WERI-Rb-1 (cell line): ENCODE measurements at regions not wholly inside any gene's neighbourhood (a gene's known extent, or its start where the extent isn't known, plus 50 kb on each side); places are given as distances from the start of the nearest gene placed in this dataset.

ENCODE experiments used
- DNase-seq: peaks from one replicate; pipeline ENCODE4 v3.0.0-alpha.2; 2020
- H3K27ac ChIP-seq: fragments of 250-450 bp; sonication (Bioruptor Pico); 2 replicates; pipeline ENCODE4 v1.5.1; 2020; ENCODE audit warnings: mild to moderate bottlenecking, moderate library complexity
- H3K27me3 ChIP-seq: fragments of 250-450 bp; sonication (Bioruptor Pico); 2 replicates; pipeline ENCODE4 v1.5.1; 2021; ENCODE audit warnings: mild to moderate bottlenecking, low read depth, moderate library complexity; ENCODE audit not compliant: insufficient read depth, severe bottlenecking
- H3K36me3 ChIP-seq: fragments of 250-450 bp; sonication (Bioruptor Pico); 2 replicates; pipeline ENCODE4 v1.5.1; 2020; ENCODE audit warnings: mild to moderate bottlenecking, moderate library complexity
- H3K4me3 ChIP-seq: 2 replicates; pipeline ENCODE4 v1.5.1; 2011; ENCODE audit warnings: low read depth, mild to moderate bottlenecking, control low read depth, low read length
- H3K9me3 ChIP-seq: fragments of 250-450 bp; sonication (Bioruptor Pico); 2 replicates; pipeline ENCODE4 v1.5.1; 2021; ENCODE audit warnings: mild to moderate bottlenecking, moderate library complexity; ENCODE audit not compliant: severe bottlenecking
- TF ChIP-seq, protein P1 (sequence below): IDR thresholded peaks from 2 replicates; pipeline ENCODE4 v1.5.1; 2011; ENCODE audit warnings: low read depth, mild to moderate bottlenecking, control low read depth, inconsistent platforms, low read length

DNA sequence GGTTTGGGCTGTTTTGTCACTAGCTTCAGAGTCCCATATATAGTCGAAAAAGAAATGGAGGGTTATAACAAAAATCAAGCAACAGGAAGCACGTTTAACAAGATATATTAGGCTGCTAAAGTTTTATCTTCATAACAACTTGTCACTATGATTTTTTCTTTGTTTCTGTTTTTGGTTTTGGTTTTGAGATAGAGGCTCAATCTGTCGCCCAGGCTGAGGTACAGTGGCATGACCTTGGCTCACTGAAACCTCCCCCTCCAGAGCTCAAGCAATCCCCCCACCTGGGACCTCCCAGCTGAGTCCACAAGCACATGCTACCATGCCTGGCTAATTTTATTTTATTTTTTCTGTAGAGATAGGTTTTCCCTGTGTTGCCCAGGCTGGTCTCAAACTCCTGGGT, 2664.4 kb downstream of the ARAP2 start:
- no peak overlapping the region for H3K27ac ChIP-seq
- TF ChIP-seq, protein P1, sequence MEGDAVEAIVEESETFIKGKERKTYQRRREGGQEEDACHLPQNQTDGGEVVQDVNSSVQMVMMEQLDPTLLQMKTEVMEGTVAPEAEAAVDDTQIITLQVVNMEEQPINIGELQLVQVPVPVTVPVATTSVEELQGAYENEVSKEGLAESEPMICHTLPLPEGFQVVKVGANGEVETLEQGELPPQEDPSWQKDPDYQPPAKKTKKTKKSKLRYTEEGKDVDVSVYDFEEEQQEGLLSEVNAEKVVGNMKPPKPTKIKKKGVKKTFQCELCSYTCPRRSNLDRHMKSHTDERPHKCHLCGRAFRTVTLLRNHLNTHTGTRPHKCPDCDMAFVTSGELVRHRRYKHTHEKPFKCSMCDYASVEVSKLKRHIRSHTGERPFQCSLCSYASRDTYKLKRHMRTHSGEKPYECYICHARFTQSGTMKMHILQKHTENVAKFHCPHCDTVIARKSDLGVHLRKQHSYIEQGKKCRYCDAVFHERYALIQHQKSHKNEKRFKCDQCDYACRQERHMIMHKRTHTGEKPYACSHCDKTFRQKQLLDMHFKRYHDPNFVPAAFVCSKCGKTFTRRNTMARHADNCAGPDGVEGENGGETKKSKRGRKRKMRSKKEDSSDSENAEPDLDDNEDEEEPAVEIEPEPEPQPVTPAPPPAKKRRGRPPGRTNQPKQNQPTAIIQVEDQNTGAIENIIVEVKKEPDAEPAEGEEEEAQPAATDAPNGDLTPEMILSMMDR = no peak

DNA sequence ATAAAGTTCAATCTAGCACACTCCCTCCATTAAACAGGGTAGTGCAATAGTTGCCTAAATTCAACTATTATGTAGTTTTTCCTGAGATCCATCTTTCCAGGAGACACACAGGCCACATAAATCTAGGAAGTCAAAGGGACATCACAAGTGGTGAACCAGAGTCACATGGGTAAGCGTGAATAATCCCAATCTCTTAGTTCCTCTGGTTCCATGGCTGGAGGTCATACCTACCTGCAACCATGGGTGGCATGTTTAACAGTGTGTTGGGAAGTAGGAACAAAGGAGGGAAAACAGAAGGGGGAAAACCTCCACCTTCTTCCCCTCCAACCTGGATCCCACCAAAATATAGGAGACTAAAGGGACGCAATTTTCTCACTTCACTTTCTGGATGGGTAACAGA, 2651.6 kb downstream of the ARAP2 start:
- H3K9me3 ChIP-seq = peaks cover 25% of the 10 kb centered on the region

More for the DNA sequence above, 2664.4 kb downstream of the ARAP2 start:
- H3K4me3 ChIP-seq = no peak overlapping the region
- no peak for DNase-seq
- H3K9me3 ChIP-seq = no peaks in the 10 kb centered on the region
- no peaks in the 10 kb centered on the region for H3K36me3 ChIP-seq
- no peaks in the 10 kb centered on the region for H3K27me3 ChIP-seq

DNA sequence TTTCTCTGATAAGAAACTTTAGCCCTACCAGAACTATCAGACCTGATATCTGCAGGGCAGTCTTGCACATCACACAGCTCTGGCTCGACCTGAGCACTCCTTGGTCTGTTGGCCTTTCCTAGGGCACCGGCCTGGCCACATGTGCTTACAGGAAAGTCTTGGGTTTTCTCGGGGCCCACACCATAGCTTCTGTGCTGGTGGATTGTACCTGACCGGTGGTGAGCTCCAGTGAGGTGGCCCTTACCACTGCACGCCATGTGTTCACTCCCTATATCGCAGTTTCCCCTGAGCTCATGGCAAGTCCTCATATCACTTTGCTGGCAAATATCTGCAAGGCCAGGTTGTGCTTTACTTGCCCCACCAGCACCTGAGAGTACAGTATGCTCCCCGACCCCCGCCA, 2637.4 kb downstream of the ARAP2 start:
- DNase-seq = no peak
- no peaks in the 10 kb centered on the region for H3K27me3 ChIP-seq

More for the DNA sequence above, 2651.6 kb downstream of the ARAP2 start:
- Histone ChIP-seq H3K27me3 (no peaks in the 10 kb centered on the region), H3K36me3 (no peaks in the 10 kb centered on the region), H3K4me3 (no peak overlapping the region), H3K27ac (no peak overlapping the region)
- TF ChIP-seq, protein P1 = no peak
- no peak for DNase-seq

DNA sequence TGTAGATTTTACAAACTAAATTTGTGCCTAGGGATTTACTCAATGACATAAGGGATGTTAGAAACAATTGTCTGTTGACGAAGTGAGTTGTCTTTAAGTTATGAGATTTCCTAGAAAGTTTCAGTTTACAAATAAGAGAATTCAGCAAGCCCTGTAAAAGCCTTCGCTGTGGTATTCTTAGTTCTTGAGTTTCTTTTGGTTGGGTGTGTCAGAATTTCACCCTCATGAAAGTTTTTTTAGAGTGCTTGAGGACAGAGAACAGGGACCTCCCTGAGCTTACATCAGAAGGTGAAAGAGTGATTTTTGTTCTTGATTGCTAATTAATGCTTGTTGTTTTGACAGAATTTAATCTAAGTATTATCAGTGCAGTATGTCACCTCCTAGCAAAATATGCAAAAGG, 2628.2 kb downstream of the ARAP2 start:
- Histone ChIP-seq H3K27me3 (no peaks in the 10 kb centered on the region), H3K27ac (no peak overlapping the region), H3K4me3 (no peak overlapping the region), H3K9me3 (no peaks in the 10 kb centered on the region), H3K36me3 (no peaks in the 10 kb centered on the region)
- TF ChIP-seq, protein P1 = no peak
- no peak for DNase-seq

More for the DNA sequence above, 2637.4 kb downstream of the ARAP2 start:
- no peaks in the 10 kb centered on the region for H3K9me3 ChIP-seq
- H3K27ac ChIP-seq = no peak overlapping the region
- no peaks in the 10 kb centered on the region for H3K36me3 ChIP-seq
- TF ChIP-seq, protein P1 = no peak
- no peak overlapping the region for H3K4me3 ChIP-seq

DNA sequence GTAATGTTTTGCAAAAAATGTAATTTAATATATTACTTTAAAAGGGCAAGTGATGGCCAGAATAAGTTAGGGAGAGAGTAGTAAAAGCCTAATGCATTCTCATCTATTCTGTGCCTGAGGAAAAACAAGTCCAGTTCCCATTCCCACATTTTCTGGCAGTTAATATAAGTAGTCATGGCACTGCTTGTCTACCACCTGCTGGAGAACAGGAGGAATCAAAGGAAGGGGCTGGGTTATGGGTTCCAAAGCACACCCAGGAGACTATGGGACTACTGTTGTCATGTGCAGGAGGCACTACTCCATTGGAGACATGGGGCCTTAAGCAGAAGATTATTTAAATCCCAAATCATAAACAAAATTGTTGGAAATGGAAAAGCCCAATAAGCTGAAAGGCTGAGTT, 2618.6 kb downstream of the ARAP2 start:
- no peak overlapping the region for H3K4me3 ChIP-seq
- no peaks in the 10 kb centered on the region for H3K36me3 ChIP-seq
- no peak overlapping the region for H3K27ac ChIP-seq
- TF ChIP-seq, protein P1 = peak; percentile 58
- no peaks in the 10 kb centered on the region for H3K9me3 ChIP-seq
- DNase-seq = peak; percentile 45
- no peaks in the 10 kb centered on the region for H3K27me3 ChIP-seq

DNA sequence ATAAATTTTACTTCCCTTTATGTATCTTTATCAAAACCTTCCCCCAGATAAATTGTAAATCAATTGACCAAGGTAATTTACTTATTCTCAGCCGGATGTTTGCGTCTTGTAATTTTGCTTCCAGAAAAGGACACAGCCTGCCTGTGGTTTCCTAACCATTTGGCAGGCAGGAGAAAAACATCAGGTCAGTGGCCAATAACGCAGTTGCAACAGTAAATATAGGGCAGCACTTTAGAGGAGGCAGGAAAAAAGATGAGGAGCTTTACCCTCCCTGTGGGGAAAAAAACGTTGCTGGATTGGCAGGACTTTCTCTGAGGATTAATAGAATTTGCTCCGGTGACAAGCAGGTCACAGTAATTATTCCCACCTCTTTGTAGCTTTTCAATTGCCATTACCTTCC, 2618.1 kb downstream of the ARAP2 start:
- H3K27me3 ChIP-seq = no peaks in the 10 kb centered on the region
- H3K9me3 ChIP-seq = no peaks in the 10 kb centered on the region
- H3K4me3 ChIP-seq = no peak overlapping the region
- no peaks in the 10 kb centered on the region for H3K36me3 ChIP-seq
- DNase-seq = no peak
- H3K27ac ChIP-seq = no peak overlapping the region
- TF ChIP-seq, protein P1 = no peak
